Muscle of leg (tissue), 3 donors: ENCODE measurements at regions not wholly inside any gene's neighbourhood (a gene's known extent, or its start where the extent isn't known, plus 50 kb on each side); places are given as distances from the start of the nearest gene placed in this dataset.

Source experiments
- DNase-seq: peaks from one replicate; pipeline ENCODE4 v3.0.0; 2013
- H3K27ac ChIP-seq: one replicate; pipeline ENCODE4 v1.5.1; 2013; ENCODE audit warnings: mild to moderate bottlenecking, low read length, control low read depth
- H3K27me3 ChIP-seq: one replicate; pipeline ENCODE4 v1.6.1; 2013; ENCODE audit warnings: low read length; ENCODE audit not compliant: control insufficient read depth, insufficient read depth
- H3K36me3 ChIP-seq: one replicate; pipeline ENCODE4 v1.6.1; 2013; ENCODE audit warnings: low read length; ENCODE audit not compliant: control insufficient read depth, insufficient read depth
- H3K4me1 ChIP-seq: one replicate; pipeline ENCODE4 v1.6.1; 2013; ENCODE audit warnings: low read length; ENCODE audit not compliant: control insufficient read depth, insufficient read depth
- H3K4me3 ChIP-seq: one replicate; pipeline ENCODE4 v1.5.1; 2013; ENCODE audit warnings: low read length, control low read depth
- H3K9me3 ChIP-seq: replicated peaks from 2 replicates; pipeline ENCODE4 v1.6.1; 2013; ENCODE audit warnings: low read depth, low read length; ENCODE audit not compliant: control insufficient read depth
- WGBS: methylation state at CpG from one replicate; pipeline ENCODE4 v1.1.5; 2013; ENCODE audit warnings: missing lambda C conversion rate; ENCODE audit not compliant: insufficient coverage; 5-methylcytosine and 5-hydroxymethylcytosine counted together

DNA sequence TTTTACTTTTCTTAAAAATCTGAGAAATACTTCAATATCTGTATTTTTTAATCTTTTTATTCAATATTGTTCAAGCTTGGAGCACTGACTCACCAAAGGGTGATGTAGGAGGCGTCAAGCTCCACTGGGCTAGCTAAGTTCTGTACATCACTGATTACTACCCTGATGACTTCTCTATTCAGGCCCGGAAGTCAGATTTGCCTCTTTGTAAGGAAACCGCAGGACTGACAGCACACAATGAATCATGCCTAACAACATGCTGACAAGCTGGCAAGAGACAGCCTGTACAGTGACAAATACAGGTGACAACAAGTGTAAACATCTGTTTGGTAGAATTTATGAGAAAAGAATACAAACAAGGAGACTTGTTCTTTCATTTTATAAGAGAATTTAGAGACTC lies 627.9 kb upstream of the RORB start:
- Histone ChIP-seq H3K36me3 (no peaks in the 10 kb centered on the region), H3K27me3 (no peaks in the 10 kb centered on the region), H3K4me3 (no peak overlapping the region), H3K4me1 (no peaks in the 10 kb centered on the region), H3K27ac (no peak overlapping the region), H3K9me3 (no peaks in the 10 kb centered on the region)
- WGBS = no CpG with 5 or more reads among the region's 3 CpGs
- peak; percentile 4 for DNase-seq

DNA sequence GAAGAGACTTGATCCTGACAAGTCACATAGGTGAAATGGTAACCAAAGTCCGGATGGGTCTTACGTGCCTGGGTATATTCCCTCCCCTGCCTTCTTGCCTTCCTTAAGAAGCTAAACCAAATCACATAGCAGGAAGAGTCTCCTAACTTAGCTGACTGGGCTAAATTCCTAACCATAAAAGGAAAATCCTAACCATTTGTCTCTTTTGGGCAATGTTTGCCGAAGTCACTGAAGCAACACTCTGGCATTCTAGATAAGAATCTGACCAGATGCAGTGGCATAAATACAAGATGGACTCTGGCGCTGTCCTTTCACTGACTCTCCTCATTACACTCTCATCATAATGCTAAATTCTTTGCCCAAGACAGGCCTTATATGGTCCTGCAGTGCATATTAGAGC lies 625.5 kb upstream of the RORB start:
- no peaks in the 10 kb centered on the region for H3K9me3 ChIP-seq
- 75% methylated on average over 4 of the region's 4 CpGs for WGBS

DNA sequence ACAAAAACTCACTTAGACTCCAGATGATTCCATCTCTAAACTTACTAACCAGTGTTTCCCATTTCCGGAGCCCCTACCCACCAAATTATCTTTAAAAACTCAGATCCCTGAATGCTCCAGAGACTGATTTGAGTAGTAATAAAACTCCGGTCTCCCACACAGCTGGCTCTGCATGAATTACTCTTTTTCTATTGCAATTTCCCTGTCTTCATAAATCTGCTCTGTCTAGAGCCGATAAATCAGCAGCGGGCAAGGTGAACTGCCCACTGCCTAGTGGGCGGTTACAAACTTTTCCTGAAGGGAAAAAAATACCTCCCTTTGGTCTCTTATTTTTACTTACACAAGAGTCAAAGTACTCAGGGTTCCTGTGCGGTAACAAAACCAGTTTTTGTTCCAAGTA lies 624.4 kb upstream of the RORB start:
- Histone ChIP-seq H3K4me1 (no peaks in the 10 kb centered on the region), H3K27ac (no peak overlapping the region), H3K36me3 (no peaks in the 10 kb centered on the region), H3K9me3 (no peaks in the 10 kb centered on the region), H3K4me3 (no peak overlapping the region), H3K27me3 (no peaks in the 10 kb centered on the region)
- 35% methylated on average over 5 of the region's 6 CpGs for WGBS
- no peak for DNase-seq

More for the DNA sequence above, 625.5 kb upstream of the RORB start:
- Histone ChIP-seq H3K4me3 (no peak overlapping the region), H3K27me3 (no peaks in the 10 kb centered on the region), H3K36me3 (no peaks in the 10 kb centered on the region), H3K4me1 (no peaks in the 10 kb centered on the region), H3K27ac (no peak overlapping the region)
- no peak for DNase-seq

DNA sequence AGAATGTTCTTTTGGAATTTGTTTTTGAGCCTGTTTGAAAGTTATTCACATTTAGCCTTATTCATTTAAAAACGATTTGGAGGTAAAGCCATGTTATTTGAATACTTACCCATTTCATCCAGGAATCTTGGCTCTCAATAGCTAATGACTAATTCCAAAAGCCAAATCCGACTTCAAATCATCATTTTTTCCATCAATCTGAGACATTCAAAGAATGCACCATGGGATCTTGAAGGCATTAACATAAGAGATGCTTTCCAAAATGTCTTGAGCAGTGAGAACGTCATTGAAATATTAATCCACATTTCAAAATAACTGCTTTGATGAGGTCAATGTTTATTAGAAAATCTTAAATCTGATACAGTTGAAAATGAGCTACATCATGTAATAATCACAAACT lies 617.0 kb upstream of the RORB start:
- no peak overlapping the region for H3K27ac ChIP-seq
- no CpG with 5 or more reads among the region's 3 CpGs for WGBS
- peak; percentile 76 for DNase-seq

DNA sequence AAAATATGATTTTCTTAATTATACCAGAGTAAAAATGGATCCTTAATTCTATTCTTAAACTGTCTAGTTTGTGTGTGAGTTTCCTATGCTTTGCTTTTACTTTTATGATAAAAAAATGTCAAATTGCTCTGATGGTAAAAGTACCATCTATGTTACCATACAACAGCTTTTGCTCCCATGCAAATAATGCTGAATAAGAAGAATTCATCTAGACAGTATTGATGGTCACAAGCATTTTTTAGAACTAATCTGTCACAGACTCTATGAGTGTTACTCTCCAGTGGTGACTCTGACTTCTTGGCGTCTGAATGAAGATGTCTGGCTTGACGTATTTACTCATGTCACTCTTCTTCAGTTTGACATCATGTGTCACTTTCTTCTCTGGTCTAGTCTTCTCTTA lies 608.1 kb upstream of the RORB start:
- Histone ChIP-seq H3K4me3 (no peak overlapping the region), H3K27me3 (no peaks in the 10 kb centered on the region), H3K9me3 (no peaks in the 10 kb centered on the region), H3K36me3 (no peaks in the 10 kb centered on the region), H3K27ac (no peak overlapping the region), H3K4me1 (no peaks in the 10 kb centered on the region)
- no CpG with 5 or more reads among the region's 2 CpGs for WGBS
- no peak for DNase-seq

More for the DNA sequence above, 617.0 kb upstream of the RORB start:
- Histone ChIP-seq H3K4me1 (no peaks in the 10 kb centered on the region), H3K9me3 (no peaks in the 10 kb centered on the region), H3K36me3 (no peaks in the 10 kb centered on the region), H3K27me3 (no peaks in the 10 kb centered on the region), H3K4me3 (no peak overlapping the region)

DNA sequence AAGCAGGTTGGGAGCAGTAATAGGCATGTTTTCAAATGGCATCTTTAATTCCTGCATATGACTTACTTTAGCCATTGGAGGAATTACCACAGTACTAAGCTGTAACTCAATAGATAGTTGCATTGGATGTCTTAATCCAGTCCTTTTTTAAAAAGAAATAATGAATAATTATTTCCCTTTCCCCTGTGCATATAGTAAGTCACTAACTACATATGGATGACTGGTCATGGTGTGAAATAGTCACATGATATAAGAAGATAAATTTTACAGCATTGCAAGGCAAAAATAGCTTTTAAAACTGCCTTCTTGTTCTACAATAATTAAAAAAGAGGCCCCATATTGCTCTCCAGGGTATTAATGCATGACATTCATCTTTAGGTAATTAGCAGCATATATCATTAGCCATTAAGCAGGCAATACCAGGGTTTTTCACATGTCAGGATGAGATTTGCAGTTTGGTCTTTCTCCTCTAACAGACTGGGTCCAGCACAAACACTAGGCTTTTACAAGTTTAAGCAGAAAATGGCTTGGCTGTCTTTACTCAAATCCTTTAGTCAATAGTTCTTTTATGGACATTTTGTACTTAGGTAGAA lies 606.4 kb upstream of the RORB start:
- H3K4me3 ChIP-seq = no peak overlapping the region
- no peaks in the 10 kb centered on the region for H3K9me3 ChIP-seq
- no peaks in the 10 kb centered on the region for H3K4me1 ChIP-seq
- no peaks in the 10 kb centered on the region for H3K36me3 ChIP-seq
- H3K27ac ChIP-seq = no peak overlapping the region
- no peaks in the 10 kb centered on the region for H3K27me3 ChIP-seq
- DNase-seq = no peak

DNA sequence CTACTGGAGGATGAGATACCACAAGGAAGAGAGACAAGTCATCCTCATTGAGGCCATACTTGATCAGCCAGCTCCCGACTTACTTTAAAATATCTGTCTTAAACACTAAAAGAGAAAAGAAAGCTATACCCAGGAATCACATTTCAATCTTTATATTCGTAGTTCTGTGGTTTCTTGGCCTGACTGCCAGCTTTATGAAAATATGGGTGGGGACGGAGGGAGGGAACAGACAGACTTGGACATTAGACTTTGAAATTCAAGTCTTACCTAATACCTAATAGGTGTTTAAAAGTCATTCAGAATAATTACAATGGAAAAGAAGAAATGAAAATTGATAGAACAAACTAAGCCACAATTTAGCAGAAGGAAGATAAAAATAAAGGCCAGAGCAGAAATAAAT lies 604.8 kb upstream of the RORB start:
- no peaks in the 10 kb centered on the region for H3K4me1 ChIP-seq
- no peak overlapping the region for H3K27ac ChIP-seq
- H3K9me3 ChIP-seq = no peaks in the 10 kb centered on the region
- no peak overlapping the region for H3K4me3 ChIP-seq
- H3K27me3 ChIP-seq = no peaks in the 10 kb centered on the region
- no peaks in the 10 kb centered on the region for H3K36me3 ChIP-seq
- WGBS = no CpG with 5 or more reads among the region's 3 CpGs
- no peak for DNase-seq

DNA sequence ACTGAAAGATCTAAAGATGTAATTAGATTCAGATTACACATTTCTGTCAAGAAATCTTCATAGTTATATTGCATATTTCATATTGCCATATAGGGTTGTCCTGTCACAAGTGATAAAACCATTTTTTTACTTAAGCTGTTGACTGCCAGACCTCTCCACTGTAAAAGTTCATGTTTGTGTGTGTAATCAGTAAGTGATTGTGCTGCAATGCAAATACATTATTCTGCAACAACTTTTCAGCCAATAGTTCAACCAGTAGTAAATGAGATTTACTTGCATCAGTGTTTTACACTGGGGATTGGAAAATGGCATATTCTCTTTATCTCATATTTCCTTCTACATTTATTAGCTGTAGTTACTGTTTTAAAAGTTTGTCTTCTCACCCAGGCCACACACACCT lies 603.9 kb upstream of the RORB start:
- Histone ChIP-seq H3K4me1 (no peaks in the 10 kb centered on the region), H3K4me3 (no peak overlapping the region), H3K27me3 (no peaks in the 10 kb centered on the region), H3K36me3 (no peaks in the 10 kb centered on the region), H3K9me3 (no peaks in the 10 kb centered on the region), H3K27ac (no peak overlapping the region)
- no peak for DNase-seq

DNA sequence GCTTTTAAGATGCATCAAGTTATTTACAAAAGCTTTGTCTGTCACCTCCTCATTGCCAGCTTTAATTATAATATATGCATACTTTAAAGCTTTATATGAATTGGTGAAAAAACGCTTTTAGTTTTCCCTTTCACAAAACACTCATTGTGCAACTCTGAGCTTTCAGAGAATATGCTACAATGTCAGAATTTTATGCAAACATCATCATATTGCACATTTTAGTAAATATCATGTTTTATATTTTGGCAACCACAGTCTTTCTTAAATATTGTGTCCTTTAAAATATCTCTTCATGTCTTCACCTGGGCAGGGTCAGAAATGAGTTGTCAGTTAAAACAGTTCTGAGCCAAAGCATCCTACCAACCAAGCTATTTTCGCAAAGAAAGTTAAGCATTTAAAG lies 601.1 kb upstream of the RORB start:
- no peak overlapping the region for H3K4me3 ChIP-seq
- no peaks in the 10 kb centered on the region for H3K9me3 ChIP-seq
- no peak for DNase-seq
- H3K27ac ChIP-seq = no peak overlapping the region
- WGBS = no CpG with 5 or more reads among the region's 2 CpGs
- H3K27me3 ChIP-seq = no peaks in the 10 kb centered on the region
- no peaks in the 10 kb centered on the region for H3K36me3 ChIP-seq
- H3K4me1 ChIP-seq = no peaks in the 10 kb centered on the region

DNA sequence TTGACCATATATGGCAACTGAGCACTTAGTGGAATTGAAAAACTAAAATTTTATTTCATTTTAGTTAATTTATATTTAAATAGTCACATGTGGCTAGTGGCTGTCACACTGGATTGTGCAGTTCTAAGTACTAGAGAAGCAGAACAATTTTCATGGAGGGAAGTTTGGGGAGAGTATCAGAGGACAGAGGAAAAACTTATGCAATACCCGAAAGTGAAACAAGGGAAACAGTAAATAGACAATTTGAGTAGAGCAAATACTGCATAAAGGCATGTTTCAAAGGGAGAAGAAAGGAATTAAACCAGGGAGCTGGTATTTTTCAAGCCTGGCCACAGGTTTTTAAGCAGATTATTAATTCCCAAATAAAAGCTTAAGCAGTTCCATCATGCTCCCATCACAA lies 590.5 kb upstream of the RORB start:
- 80% methylated on average over 1 of the region's 1 CpG for WGBS

DNA sequence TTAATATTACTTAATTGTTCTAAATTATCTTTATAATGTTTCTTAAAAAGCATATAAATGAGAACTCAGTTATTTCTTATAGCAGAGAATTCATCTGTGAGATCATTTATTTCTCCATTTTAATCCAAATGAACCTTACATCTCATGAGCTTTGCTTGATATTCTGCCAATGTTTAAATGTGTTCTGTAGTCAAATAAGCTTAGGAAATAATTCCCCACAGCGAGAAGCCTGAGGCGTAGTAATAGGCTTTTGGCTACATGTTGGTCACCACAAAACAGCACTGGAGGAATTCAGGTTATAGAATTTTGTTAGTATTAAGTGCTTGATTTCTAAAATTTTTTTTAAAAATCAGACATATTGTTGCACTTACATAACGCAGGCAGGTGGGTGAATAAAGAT lies 585.3 kb upstream of the RORB start:
- no peak overlapping the region for H3K27ac ChIP-seq
- no peaks in the 10 kb centered on the region for H3K4me1 ChIP-seq
- no peaks in the 10 kb centered on the region for H3K9me3 ChIP-seq
- H3K27me3 ChIP-seq = no peaks in the 10 kb centered on the region
- H3K4me3 ChIP-seq = no peak overlapping the region
- no peaks in the 10 kb centered on the region for H3K36me3 ChIP-seq
- peak; percentile 21 for DNase-seq
- WGBS = no CpG with 5 or more reads among the region's 3 CpGs

More for the DNA sequence above, 590.5 kb upstream of the RORB start:
- no peaks in the 10 kb centered on the region for H3K36me3 ChIP-seq
- no peak overlapping the region for H3K27ac ChIP-seq
- peak; percentile 32 for DNase-seq
- H3K27me3 ChIP-seq = no peaks in the 10 kb centered on the region
- no peaks in the 10 kb centered on the region for H3K9me3 ChIP-seq
- no peak overlapping the region for H3K4me3 ChIP-seq
- no peaks in the 10 kb centered on the region for H3K4me1 ChIP-seq
